Vagina (tissue), 2 donors: ENCODE measurements at regions not wholly inside any gene's neighbourhood (a gene's known extent, or its start where the extent isn't known, plus 50 kb on each side); places are given as distances from the start of the nearest gene placed in this dataset.

Source experiments
- DNase-seq, 2 donors: peaks; one replicate each; pipeline ENCODE4 v3.0.0-alpha.2; 2017; ENCODE audit errors: extremely low spot score in 2 of 2
- H3K27ac ChIP-seq: fragments of 200-600 bp; sonication (generic); one replicate; pipeline ENCODE4 v1.5.1; 2019
- H3K27me3 ChIP-seq: fragments of 200-600 bp; sonication (generic); one replicate; pipeline ENCODE4 v1.5.1; 2019
- H3K36me3 ChIP-seq, 2 donors: fragments of 200-600 bp; sonication (generic); one replicate each; pipeline ENCODE4 v1.5.1; 2017 to 2019
- H3K4me1 ChIP-seq: fragments of 200-600 bp; sonication (generic); one replicate; pipeline ENCODE4 v1.5.1; 2019
- H3K4me3 ChIP-seq, 2 donors: fragments of 200-600 bp; sonication (generic); 1 replicate in 1 of 2; 2 replicates in 1 of 2; pipeline ENCODE4 v1.5.1; 2016 to 2019
- H3K9me3 ChIP-seq: fragments of 200-600 bp; sonication (generic); one replicate; pipeline ENCODE4 v1.5.1; 2019
- CTCF ChIP-seq, 3 experiments: fragments of 450-650 bp in 2 of 3; fragments of 200-600 bp in 1 of 3; sonication (generic) in 1 of 3; IDR thresholded peaks; one replicate each; pipeline ENCODE4 v1.5.1; 2017 to 2019; ENCODE audit warnings: antibody characterized with exemption in 3 of 3, mild to moderate bottlenecking in 2 of 3, moderate library complexity in 2 of 3
- POLR2A ChIP-seq, 2 donors: fragments of 450-650 bp; IDR thresholded peaks; one replicate each; pipeline ENCODE4 v1.6.1; 2017; ENCODE audit warnings: antibody characterized with exemption in 2 of 2, mild to moderate bottlenecking in 2 of 2, moderate library complexity in 2 of 2
- POLR2AphosphoS5 ChIP-seq, 2 donors: sonication (generic); formaldehyde crosslinking; IDR thresholded peaks; one replicate each; pipeline ENCODE4 v1.9.0; 2017; ENCODE audit warnings: antibody characterized with exemption in 2 of 2, mild to moderate bottlenecking in 2 of 2, low read depth in 1 of 2; ENCODE audit not compliant: insufficient read depth in 1 of 2
- intact Hi-C: fragments of 100-400 bp; cut with DNase I; formaldehyde crosslinking; loops from one replicate; pipeline ENCODE4 v1.15.1; 2023

GRCh38 chr21:16095005-16095404 is 365.2 kb downstream of the USP25 start:
- H3K27ac ChIP-seq, result no peak overlapping the region
- no peaks in the 10 kb centered on the region for H3K9me3 ChIP-seq
- TF ChIP-seq POLR2A (IDR thresholded peaks at IDR 0.05) (no peak), CTCF (IDR thresholded peaks at IDR 0.05) (no peak), POLR2AphosphoS5 (IDR thresholded peaks at IDR 0.05; ENCODE audit: insufficient read depth in 1 of 2, low read depth in 1 of 2) (no peak)
- no peaks in the 10 kb centered on the region for H3K36me3 ChIP-seq
- H3K27me3 ChIP-seq, result no peaks in the 10 kb centered on the region
- no peaks in the 10 kb centered on the region for H3K4me1 ChIP-seq
- intact Hi-C loops, result no loop called here
- DNase-seq, result no peak
- no peak overlapping the region for H3K4me3 ChIP-seq

- intact Hi-C loops, result no loop called here
- Histone ChIP-seq H3K27ac (no peak overlapping the region), H3K4me3 (no peak overlapping the region), H3K9me3 (no peaks in the 10 kb centered on the region), H3K27me3 (no peaks in the 10 kb centered on the region), H3K36me3 (no peaks in the 10 kb centered on the region), H3K4me1 (no peaks in the 10 kb centered on the region)
- no peak for DNase-seq
- TF ChIP-seq POLR2A (IDR thresholded peaks at IDR 0.05) (no peak), POLR2AphosphoS5 (IDR thresholded peaks at IDR 0.05; ENCODE audit: insufficient read depth in 1 of 2, low read depth in 1 of 2) (no peak), CTCF (IDR thresholded peaks at IDR 0.05) (no peak)
Measured at GRCh38 chr21:16096988-16097387, 367.2 kb downstream of the USP25 start.

GRCh38 chr21:16102113-16102512 is 372.3 kb downstream of the USP25 start:
- intact Hi-C loops, result no loop called here
- H3K4me1 ChIP-seq, result no peaks in the 10 kb centered on the region
- no peak for DNase-seq
- no peak overlapping the region for H3K27ac ChIP-seq
- no peaks in the 10 kb centered on the region for H3K9me3 ChIP-seq
- H3K36me3 ChIP-seq, result no peaks in the 10 kb centered on the region
- H3K4me3 ChIP-seq, result no peak overlapping the region
- TF ChIP-seq CTCF (IDR thresholded peaks at IDR 0.05) (no peak), POLR2AphosphoS5 (IDR thresholded peaks at IDR 0.05; ENCODE audit: insufficient read depth in 1 of 2, low read depth in 1 of 2) (no peak), POLR2A (IDR thresholded peaks at IDR 0.05) (no peak)
- H3K27me3 ChIP-seq, result no peaks in the 10 kb centered on the region

- Histone ChIP-seq H3K9me3 (no peaks in the 10 kb centered on the region), H3K4me3 (no peak overlapping the region), H3K36me3 (no peaks in the 10 kb centered on the region), H3K27me3 (no peaks in the 10 kb centered on the region), H3K4me1 (peaks cover 12% of the 10 kb centered on the region), H3K27ac (no peak overlapping the region)
- no peak for DNase-seq
- TF ChIP-seq CTCF (IDR thresholded peaks at IDR 0.05) (no peak), POLR2AphosphoS5 (IDR thresholded peaks at IDR 0.05; ENCODE audit: insufficient read depth in 1 of 2, low read depth in 1 of 2) (no peak), POLR2A (IDR thresholded peaks at IDR 0.05) (no peak)
- intact Hi-C loops, result no loop called here
Measured at GRCh38 chr21:16108561-16109075, 378.8 kb downstream of the USP25 start.

- Histone ChIP-seq H3K9me3 (no peaks in the 10 kb centered on the region), H3K4me1 (peaks cover 20% of the 10 kb centered on the region), H3K36me3 (no peaks in the 10 kb centered on the region), H3K4me3 (no peak overlapping the region), H3K27me3 (no peaks in the 10 kb centered on the region), H3K27ac (peak overlapping the region; percentile 63)
- DNase-seq, result no peak
- TF ChIP-seq POLR2A (IDR thresholded peaks at IDR 0.05), result no peak
- no peak for TF ChIP-seq CTCF (IDR thresholded peaks at IDR 0.05)
- peak in 1 of 2 donors; percentile 30 for TF ChIP-seq POLR2AphosphoS5 (IDR thresholded peaks at IDR 0.05; ENCODE audit: insufficient read depth in 1 of 2, low read depth in 1 of 2)
- intact Hi-C loops, result no loop called here
Measured at GRCh38 chr21:16113052-16113715, 383.4 kb downstream of the USP25 start.
